Midbrain (tissue), 1 donor: ENCODE measurements at regions not wholly inside any gene's neighbourhood (a gene's known extent, or its start where the extent isn't known, plus 50 kb on each side); places are given as distances from the start of the nearest gene placed in this dataset.

Source experiments
- DNase-seq: peaks from one replicate; lab custom pipeline; 2025; lab: John Stamatoyannopoulos, UW

DNA sequence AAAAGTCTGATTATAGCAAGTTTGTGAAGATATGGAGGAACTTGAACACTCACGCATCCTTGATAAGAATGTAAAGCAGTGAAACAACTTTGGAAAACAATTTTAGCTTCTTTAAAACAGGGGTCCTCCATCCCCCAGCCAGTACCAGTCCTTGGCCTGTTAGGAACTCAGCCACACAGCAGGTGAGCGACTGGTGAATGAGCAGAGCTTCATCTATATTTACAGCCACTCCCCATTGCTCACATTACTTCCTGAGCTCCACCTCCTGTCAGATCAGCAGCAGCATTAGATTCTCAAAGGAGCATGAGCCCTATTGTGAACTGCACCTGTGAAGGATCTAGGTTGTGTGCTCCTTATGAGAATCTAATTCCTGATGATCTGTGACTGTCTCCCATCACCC lies 530.3 kb upstream of the PRKX start:
- no peak for DNase-seq

DNA sequence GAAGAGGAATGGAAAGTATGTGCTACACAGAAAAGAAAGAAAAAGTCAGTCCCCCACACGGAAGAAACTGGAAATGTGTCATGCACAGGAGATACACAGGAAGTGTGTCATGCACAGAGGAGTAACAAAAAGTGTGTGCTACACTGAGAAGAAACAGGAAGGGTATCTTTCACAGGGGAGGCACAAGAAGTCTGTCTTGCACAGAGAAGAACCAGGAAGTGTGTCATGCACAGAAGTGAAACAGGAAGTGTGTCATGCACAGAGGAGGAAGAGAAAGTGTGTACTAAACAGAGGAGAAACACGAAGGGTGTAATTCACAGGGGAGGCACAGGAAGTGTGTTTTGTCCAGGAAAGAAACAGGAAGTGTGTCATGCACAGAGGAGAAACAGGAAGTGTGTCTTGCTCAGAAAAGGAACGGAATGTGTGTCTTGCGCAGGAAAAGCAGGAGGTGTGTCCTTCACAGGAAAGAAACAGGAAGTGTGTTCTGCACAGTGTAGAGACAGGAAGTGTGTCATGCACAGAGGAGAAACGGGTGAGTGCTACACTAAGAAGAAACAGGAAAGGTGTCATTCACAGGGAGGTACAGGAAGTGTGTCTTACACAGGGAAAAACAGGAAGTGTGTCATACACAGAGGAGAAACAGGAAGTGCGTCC lies 527.2 kb upstream of the PRKX start:
- no peak for DNase-seq

DNA sequence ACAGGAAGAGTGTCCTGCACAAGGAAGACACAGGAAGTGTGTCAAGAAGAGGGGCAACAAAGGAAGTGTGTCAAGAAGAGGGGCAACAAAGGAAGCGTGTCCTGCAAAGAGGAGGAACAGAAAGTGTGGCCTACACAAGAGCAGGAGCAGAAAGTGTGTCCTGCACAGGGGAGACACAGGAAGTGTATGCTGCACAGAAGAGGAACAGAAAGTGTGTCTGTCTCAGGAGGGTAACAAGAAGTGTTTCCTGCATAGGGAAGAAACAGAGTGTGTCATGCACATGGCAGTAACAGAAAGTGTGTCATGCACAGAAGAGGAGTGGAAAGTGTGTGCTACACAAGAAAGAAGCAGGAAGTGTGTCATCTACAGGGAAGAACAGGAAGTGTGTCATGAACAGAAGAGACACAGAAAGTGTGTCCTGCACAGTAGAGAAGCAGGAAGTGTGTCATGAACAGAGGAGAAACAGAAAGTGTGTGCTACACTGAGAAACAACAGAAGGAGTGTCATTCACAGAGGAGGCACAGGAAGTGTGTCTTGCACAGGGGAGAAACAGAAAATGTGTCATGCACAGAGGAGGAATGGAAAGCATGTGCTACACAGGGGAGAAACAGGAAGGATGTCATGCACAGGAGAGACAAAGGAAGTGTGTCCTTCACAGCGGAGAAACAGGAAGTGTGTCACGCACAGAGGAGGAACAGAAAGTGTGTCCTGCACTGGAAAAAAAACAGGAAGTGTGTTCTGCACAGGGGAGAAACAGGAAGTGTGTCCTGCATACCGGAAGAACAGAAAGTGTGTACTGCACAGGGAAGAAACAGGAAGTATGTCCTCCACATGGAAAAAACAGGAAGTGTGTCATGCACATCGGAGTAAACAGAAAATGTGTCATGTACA lies 526.4 kb upstream of the PRKX start:
- DNase-seq = no peak

GRCh38 chrX:4238916-4239315 lies 525.5 kb upstream of the PRKX start:
- DNase-seq = no peak

DNA sequence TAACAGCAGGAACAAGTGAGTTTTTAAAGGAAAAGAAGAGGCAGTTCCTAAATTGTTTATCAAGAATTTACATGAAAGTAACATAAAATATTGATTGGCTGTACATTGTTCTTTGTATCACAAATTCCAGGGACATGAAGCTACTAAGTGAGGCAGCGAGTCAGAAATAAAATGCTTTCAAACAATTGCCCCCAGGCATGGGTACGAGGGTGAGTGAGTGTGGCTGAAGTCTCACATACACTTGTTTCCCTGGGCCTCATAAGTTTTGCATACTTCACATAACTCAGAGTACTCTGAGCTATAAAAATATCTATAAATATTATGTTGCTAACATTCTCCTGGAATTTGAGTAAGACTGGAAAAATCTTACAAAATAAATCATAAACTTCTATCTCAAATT lies 511.6 kb upstream of the PRKX start:
- DNase-seq = no peak

GRCh38 chrX:4206941-4207340 lies 493.5 kb upstream of the PRKX start:
- DNase-seq = no peak

- no peak for DNase-seq
These were observed 484.5 kb upstream of the PRKX start for GRCh38 chrX:4197971-4198370.

GRCh38 chrX:4193500-4194155 lies 480.2 kb upstream of the PRKX start:
- no peak for DNase-seq

GRCh38 chrX:4186331-4186730 lies 472.9 kb upstream of the PRKX start:
- DNase-seq = no peak

DNA sequence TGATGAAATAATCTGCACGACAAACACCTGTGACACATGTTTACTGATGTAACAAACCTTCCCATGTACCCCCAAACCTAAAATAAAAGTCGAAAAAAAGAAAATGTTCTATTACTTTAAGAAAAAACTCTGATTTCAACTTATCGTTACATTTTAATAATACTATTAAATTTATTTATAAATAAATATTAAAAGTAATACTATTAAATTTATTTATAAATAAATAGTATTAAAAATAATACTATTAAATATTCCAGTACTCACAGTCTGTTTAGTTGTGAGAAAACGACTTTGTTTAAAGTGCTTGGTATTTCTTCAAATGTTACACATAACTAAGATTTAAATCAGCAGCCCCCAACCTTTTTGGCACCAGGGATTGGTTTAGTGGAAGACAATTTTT lies 471.6 kb upstream of the PRKX start:
- DNase-seq = no peak

DNA sequence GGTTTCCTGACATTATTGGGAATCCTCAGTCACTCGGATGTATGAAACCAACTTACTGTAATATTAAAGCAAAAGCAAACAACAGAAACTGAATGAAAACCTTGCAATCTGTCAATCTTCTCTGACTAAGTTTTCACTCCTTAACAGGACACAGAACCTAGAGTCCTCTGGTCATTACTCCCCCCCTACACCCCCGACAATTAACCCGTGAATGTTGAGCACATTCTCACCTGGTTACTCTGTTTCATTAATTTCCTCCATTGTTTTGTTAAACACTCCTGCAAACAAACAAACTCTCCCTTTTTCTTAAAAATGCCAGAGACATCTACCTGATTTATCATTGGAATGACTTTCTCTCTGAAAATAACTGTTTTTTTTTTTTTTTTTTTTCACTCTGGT lies 469.0 kb upstream of the PRKX start:
- no peak for DNase-seq

GRCh38 chrX:4181782-4182407 lies 468.4 kb upstream of the PRKX start:
- no peak for DNase-seq

- no peak for DNase-seq
These were observed 465.6 kb upstream of the PRKX start for GRCh38 chrX:4179031-4179430.

DNA sequence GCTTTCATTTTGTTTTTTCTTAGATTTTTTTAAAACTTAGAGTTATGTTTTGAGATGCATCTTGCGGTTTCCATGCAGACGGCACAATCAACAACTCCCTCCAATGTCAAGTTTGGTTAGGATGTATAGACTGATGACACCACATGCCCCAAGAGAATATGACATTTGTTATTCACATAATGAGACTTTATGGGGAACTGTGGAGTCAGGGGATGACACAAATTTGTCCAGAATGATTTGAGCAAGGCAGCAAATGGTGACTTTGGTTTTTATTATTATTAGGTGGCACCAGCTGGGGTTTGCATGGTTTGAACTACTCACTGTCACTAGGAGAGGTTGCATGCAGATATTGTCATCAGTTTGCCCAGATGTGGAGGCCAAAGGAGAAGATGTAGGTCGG lies 461.8 kb upstream of the PRKX start:
- DNase-seq = no peak

DNA sequence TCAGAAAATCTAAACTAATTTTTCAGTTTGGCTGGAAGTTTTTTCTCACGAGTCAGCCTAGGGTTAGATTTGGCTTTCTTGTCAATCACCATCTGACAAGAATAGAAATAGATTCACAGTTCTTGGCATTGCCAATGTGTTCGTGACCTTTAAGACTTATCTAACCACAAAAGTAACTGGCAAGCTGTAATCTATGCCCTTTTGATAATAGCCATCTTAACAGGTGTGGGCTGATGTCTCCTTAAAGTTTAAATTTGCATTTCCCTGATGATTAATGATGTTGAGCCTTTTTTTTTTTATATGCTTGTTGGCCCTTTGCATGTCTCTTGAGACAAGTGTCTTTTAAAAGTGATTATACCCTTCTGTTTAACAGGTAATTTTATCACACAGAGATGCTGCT lies 460.3 kb upstream of the PRKX start:
- no peak for DNase-seq

DNA sequence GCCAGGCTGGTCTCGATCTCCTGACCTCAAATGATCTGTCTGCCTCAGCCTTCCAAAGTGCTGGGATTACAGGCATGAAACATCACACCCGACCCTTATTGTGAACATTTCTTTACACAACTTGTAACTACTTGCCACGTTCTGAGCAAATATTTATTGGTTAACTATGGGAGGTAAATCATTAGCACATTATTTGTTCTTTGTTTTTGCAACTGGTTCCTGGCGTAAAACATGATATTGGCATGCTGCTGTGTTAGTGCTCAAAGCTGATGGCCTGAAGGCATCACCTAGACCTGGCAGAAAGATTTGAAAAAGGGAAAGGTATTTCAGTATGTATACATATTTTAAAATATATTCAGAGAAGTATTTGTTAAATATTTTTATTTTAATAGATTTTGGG lies 438.3 kb upstream of the PRKX start:
- DNase-seq = no peak

GRCh38 chrX:4150259-4150658 lies 436.8 kb upstream of the PRKX start:
- DNase-seq = no peak

GRCh38 chrX:4129626-4130025 lies 416.2 kb upstream of the PRKX start:
- no peak for DNase-seq

DNA sequence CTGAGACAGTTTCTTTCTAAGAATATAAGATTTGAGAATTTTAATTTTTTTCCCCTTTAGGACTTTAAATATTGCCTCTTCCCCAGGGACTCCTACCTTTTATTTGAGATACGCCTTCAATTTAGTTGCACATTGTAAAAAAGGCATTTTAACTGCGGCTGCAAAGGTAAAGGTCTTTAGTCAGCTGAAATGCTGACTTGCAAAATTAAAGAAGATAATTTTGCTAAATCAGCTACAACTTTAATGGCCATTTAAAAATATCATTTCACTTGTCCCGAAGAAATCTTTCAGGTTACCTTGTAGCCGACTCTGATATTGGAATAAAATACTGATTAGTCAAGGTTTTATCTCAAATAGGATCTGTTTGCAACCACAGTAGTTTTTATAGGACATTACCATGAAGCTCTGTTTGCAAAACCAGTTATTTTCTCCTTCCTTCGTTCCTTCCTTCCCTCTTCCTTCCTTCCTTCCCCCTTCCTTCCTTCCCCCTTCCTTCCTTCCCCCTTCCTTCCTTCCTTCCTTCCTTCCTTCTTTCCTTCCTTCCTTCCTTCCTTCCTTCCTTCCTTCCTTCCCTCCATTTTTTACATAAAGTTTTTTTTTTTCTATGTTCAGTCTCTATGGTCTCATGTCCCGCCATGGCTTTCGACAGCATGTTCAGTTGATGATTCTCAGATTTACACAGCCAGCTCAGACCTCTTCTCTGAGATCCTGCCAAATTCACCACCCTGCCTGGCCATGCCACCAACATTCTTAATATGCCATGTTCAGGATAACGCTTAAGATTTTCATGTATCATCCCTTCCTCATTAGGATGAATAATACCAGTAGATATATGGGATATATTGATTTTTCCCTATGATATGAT lies 405.4 kb upstream of the PRKX start:
- DNase-seq = no peak

DNA sequence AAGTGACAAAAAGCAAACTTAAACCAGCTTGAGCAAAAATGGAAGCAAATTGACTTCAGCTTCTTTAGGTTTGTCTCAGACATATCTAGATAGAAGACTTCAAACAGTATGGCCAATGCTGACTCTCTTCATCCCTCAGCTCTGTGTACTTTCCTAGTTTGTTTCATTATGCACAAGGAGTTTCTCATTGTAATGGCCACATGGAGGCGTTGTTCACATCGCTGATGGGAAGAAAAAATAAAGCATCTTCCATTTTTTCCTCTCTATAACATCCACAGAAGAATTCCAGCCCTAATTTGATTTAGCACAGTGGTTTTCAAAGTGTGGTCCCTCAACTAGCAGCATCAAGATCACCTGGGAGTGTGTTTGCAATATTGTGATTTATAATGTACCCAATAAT lies 397.5 kb upstream of the PRKX start:
- no peak for DNase-seq

GRCh38 chrX:4094926-4095325 lies 381.5 kb upstream of the PRKX start:
- DNase-seq = no peak
